Nephron (organoid): ENCODE measurements at regions not wholly inside any gene's neighbourhood (a gene's known extent, or its start where the extent isn't known, plus 50 kb on each side); places are given as distances from the start of the nearest gene placed in this dataset.

ENCODE experiments used
- H3K27ac Mint-ChIP-seq, 3 experiments: 2 replicates each; pipeline ENCODE4 v1.8.0; 2020; ENCODE audit warnings: mixed read lengths in 3 of 3, mild to moderate bottlenecking in 2 of 3, moderate library complexity in 1 of 3
- H3K27me3 Mint-ChIP-seq: 2 replicates; pipeline ENCODE4 v1.8.0; 2021; ENCODE audit warnings: low read depth, mild to moderate bottlenecking, moderate library complexity, mixed read lengths
- H3K36me3 Mint-ChIP-seq: 2 replicates; pipeline ENCODE4 v1.8.0; 2020; ENCODE audit warnings: low read depth, mixed read lengths
- H3K4me1 Mint-ChIP-seq: 2 replicates; pipeline ENCODE4 v1.8.0; 2020; ENCODE audit warnings: mixed read lengths
- H3K4me3 Mint-ChIP-seq, 3 experiments: 2 replicates each; pipeline ENCODE4 v1.8.0; 2020; ENCODE audit warnings: mild to moderate bottlenecking in 3 of 3, mixed read lengths in 3 of 3, moderate library complexity in 2 of 3
- H3K9me3 Mint-ChIP-seq: 2 replicates; pipeline ENCODE4 v1.8.0; 2020; ENCODE audit warnings: mixed read lengths
- CTCF ChIP-seq, 3 experiments: fragments of 200-600 bp; sonication (generic); IDR thresholded peaks; one replicate each; pipeline ENCODE4 v1.5.0; 2021; ENCODE audit warnings: antibody characterized with exemption in 3 of 3; ENCODE audit not compliant: unreplicated experiment in 3 of 3

GRCh38 chr1:212233321-212233720, 51.9 kb upstream of the PPP2R5A start:
- no peaks in the 10 kb centered on the region for H3K36me3 Mint-ChIP-seq
- H3K27me3 Mint-ChIP-seq = peaks cover 18% of the 10 kb centered on the region
- no peak overlapping the region for H3K4me3 Mint-ChIP-seq
- H3K4me1 Mint-ChIP-seq = peaks cover 24% of the 10 kb centered on the region
- no peaks in the 10 kb centered on the region for H3K9me3 Mint-ChIP-seq
- no peak for TF ChIP-seq CTCF (IDR thresholded peaks at IDR 0.05; ENCODE audit: unreplicated experiment in 3 of 3)
- no peak overlapping the region for H3K27ac Mint-ChIP-seq

- H3K4me1 Mint-ChIP-seq = peaks cover 19% of the 10 kb centered on the region
- peaks cover 17% of the 10 kb centered on the region for H3K27me3 Mint-ChIP-seq
- no peaks in the 10 kb centered on the region for H3K36me3 Mint-ChIP-seq
- TF ChIP-seq CTCF (IDR thresholded peaks at IDR 0.05; ENCODE audit: unreplicated experiment in 3 of 3) = no peak
- H3K27ac Mint-ChIP-seq = peak overlapping the region in 1 of 3 experiments; percentile 12
- no peaks in the 10 kb centered on the region for H3K9me3 Mint-ChIP-seq
- no peak overlapping the region for H3K4me3 Mint-ChIP-seq
These were observed 50.5 kb upstream of the PPP2R5A start for GRCh38 chr1:212234431-212235395.
